K562 (cell line): ENCODE measurements at regions not wholly inside any gene's neighbourhood (a gene's known extent, or its start where the extent isn't known, plus 50 kb on each side); places are given as distances from the start of the nearest gene placed in this dataset.

Experiments used
- ATAC-seq: fragments of 200-7000 bp; cut with Tn5 transposase; 3 replicates; pipeline ENCODE4 v1.9.1; 2020; ENCODE audit warnings: moderate library complexity
- BruUV-seq: library from RNA; stranded (reverse); fragments of 400-500 nt; replicated peaks from 2 replicates; lab custom pipeline; 2021; lab: Mats Ljungman, UMichigan
- CTCF ChIA-PET: fragments of 300-600 bp; formaldehyde crosslinking; extraction: SDS; loops from one replicate; lab custom pipeline; 2021; ENCODE audit warnings: low intra/inter-chr PET ratio; lab: Yijun Ruan, JAX
- POLR2A ChIA-PET: fragments of 300-600, 350-650 bp; sonication (Branson Sonifier 250); formaldehyde crosslinking; extraction: SDS; loops from one replicate; lab custom pipeline; 2021; ENCODE audit warnings: antibody characterized with exemption, inconsistent platforms; lab: Yijun Ruan, JAX
- DNase-seq, 4 experiments: peaks; one replicate each; pipeline versions ENCODE4 v3.0.0 to v3.0.0-alpha.2; 2011 to 2018; ENCODE audit warnings: low spot score in 3 of 4, mixed read lengths in 3 of 4; ENCODE audit errors: extremely low read depth in 1 of 4
- FAIRE-seq: peaks from 2 replicates; lab custom pipeline; 2011; peaks lifted over from hg19 to GRCh38; lab: Jason Lieb, UNC
- H2AFZ ChIP-seq: 2 replicates; pipeline ENCODE4 v1.6.0; 2011; ENCODE audit warnings: low read depth, low read length, control low read depth, inconsistent platforms
- H3K27ac ChIP-seq: fragments of 200-600 bp; 3 replicates; pipeline ENCODE4 v1.8.0; 2011; ENCODE audit warnings: low read depth, mild to moderate bottlenecking, control low read depth, inconsistent platforms, low read length, moderate library complexity, mixed read lengths; ENCODE audit errors: extremely low read depth
- H3K27me3 ChIP-seq, 2 experiments: fragments of 300-600 bp in 1 of 2; 2 replicates in 1 of 2; 3 replicates in 1 of 2; pipeline versions ENCODE4 v1.6.0 to v1.8.0; 2011; ENCODE audit warnings: inconsistent platforms in 2 of 2, low read length in 2 of 2, mild to moderate bottlenecking in 1 of 2, mixed read lengths in 1 of 2, moderate library complexity in 1 of 2; ENCODE audit not compliant: control insufficient read depth in 2 of 2, insufficient read depth in 2 of 2
- H3K36me3 ChIP-seq: fragments of 300-600 bp; 3 replicates; pipeline ENCODE4 v1.8.0; 2011; ENCODE audit warnings: mild to moderate bottlenecking, low read length, inconsistent platforms; ENCODE audit not compliant: control insufficient read depth, insufficient read depth
- H3K4me1 ChIP-seq, 2 experiments: fragments of 200-600 bp in 1 of 2; replicated peaks in 1 of 2; 2 replicates in 1 of 2; 3 replicates in 1 of 2; pipeline versions ENCODE4 v1.5.1 to v1.8.0; 2011; ENCODE audit warnings: inconsistent platforms in 2 of 2, low read length in 2 of 2, mild to moderate bottlenecking in 1 of 2, mixed read lengths in 1 of 2, moderate library complexity in 1 of 2; ENCODE audit not compliant: control insufficient read depth in 2 of 2, insufficient read depth in 2 of 2
- H3K4me2 ChIP-seq: 2 replicates; pipeline ENCODE4 v1.6.1; 2011; ENCODE audit warnings: low read length, control low read depth, inconsistent platforms, mixed read lengths; ENCODE audit not compliant: insufficient read depth
- H3K4me3 ChIP-seq: fragments of 200-600 bp; sonication (generic), shearing (Covaris generic); 2 replicates; pipeline ENCODE4 v1.5.1; 2016; ENCODE audit warnings: control low read depth, inconsistent platforms
- H3K79me2 ChIP-seq: fragments of 200-600 bp; 3 replicates; pipeline ENCODE4 v1.8.0; 2011; ENCODE audit warnings: low read length, inconsistent platforms; ENCODE audit not compliant: control insufficient read depth, insufficient read depth
- H3K9ac ChIP-seq, 2 experiments: 2 replicates each; pipeline versions ENCODE4 v1.6.0 to v1.6.1; 2011; ENCODE audit warnings: low read depth in 2 of 2, low read length in 2 of 2, control low read depth in 1 of 2, inconsistent platforms in 1 of 2, mild to moderate bottlenecking in 1 of 2, mixed read lengths in 1 of 2; ENCODE audit not compliant: insufficient read depth in 1 of 2
- H3K9me1 ChIP-seq: one replicate; pipeline ENCODE4 v1.6.0; 2011; ENCODE audit warnings: inconsistent platforms, mild to moderate bottlenecking, low read length, moderate library complexity; ENCODE audit not compliant: control insufficient read depth, insufficient read depth
- H3K9me3 ChIP-seq: replicated peaks from 2 replicates; pipeline ENCODE4 v1.5.1; 2011; ENCODE audit warnings: low read depth, low read length, inconsistent platforms; ENCODE audit not compliant: control insufficient read depth, insufficient read depth
- H4K20me1 ChIP-seq: replicated peaks from 2 replicates; pipeline ENCODE4 v1.6.1; 2011; ENCODE audit warnings: low read length, inconsistent platforms, mixed read lengths; ENCODE audit not compliant: control insufficient read depth, insufficient read depth
- CBX2 ChIP-seq: fragments of 200-600 bp; sonication (generic); IDR thresholded peaks from one replicate; pipeline ENCODE4 v1.6.1; 2012; ENCODE audit warnings: mild to moderate bottlenecking, low read length, inconsistent platforms; ENCODE audit not compliant: insufficient read depth, poor library complexity, severe bottlenecking
- NONO ChIP-seq, 2 experiments: fragments of 200-400 bp in 1 of 2; fragments of 450-650 bp in 1 of 2; formaldehyde crosslinking in 1 of 2; IDR thresholded peaks; 2 replicates each; pipeline ENCODE4 v1.6.1; 2017; ENCODE audit warnings: low read depth in 2 of 2, mild to moderate bottlenecking in 2 of 2, moderate library complexity in 2 of 2, low read length in 1 of 2
- RFX1 ChIP-seq: fragments of 450-650 bp; IDR thresholded peaks from 2 replicates; pipeline ENCODE4 v1.6.1; 2016; ENCODE audit warnings: mild to moderate bottlenecking, moderate library complexity
- TCF3 ChIP-seq: sonication (generic); formaldehyde crosslinking; IDR thresholded peaks from 2 replicates; pipeline ENCODE4 v1.4.0; 2020; ENCODE audit warnings: mild to moderate bottlenecking, missing genetic modification reagents
- TCFL5 ChIP-seq: fragments of 250-450 bp; sonication (Bioruptor Pico); conservative IDR thresholded peaks from 2 replicates; pipeline ENCODE4 v1.6.1; 2021; ENCODE audit warnings: mild to moderate bottlenecking, moderate library complexity, matching md5 sums
- ZNF12 ChIP-seq: sonication (generic); formaldehyde crosslinking; IDR thresholded peaks from 2 replicates; pipeline ENCODE4 v1.4.0; 2020; ENCODE audit warnings: mild to moderate bottlenecking, missing genetic modification reagents
- ZNF445 ChIP-seq: fragments of 250-450 bp; sonication (Bioruptor Pico); IDR thresholded peaks from 2 replicates; pipeline ENCODE4 v1.4.0; 2020; ENCODE audit warnings: low read depth, mild to moderate bottlenecking, moderate library complexity
- ZNF584 ChIP-seq: fragments of 200-800 bp; sonication (Bioruptor generic); IDR thresholded peaks from 2 replicates; pipeline ENCODE4 v1.6.1; 2016; ENCODE audit warnings: low read depth, mild to moderate bottlenecking, missing genetic modification characterization, missing compliant biosample characterization
- WGBS: fragments of 100-300 bp; shearing (Covaris generic); methylation state at CpG from one replicate; pipeline ENCODE4 v1.1.6; 2016; ENCODE audit warnings: low coverage, mixed read lengths; ENCODE audit not compliant: insufficient coverage; ENCODE audit errors: missing lambda C conversion rate; 5-methylcytosine and 5-hydroxymethylcytosine counted together
- in situ Hi-C: fragments of 300-500 bp; cut with MboI; formaldehyde crosslinking; loops from 4 replicates; pipeline ENCODE4 v1.15.0; 2018; ENCODE audit warnings: inconsistent platforms, mixed read lengths
- intact Hi-C: fragments of 100-400 bp; cut with micrococcal nuclease; formaldehyde crosslinking; loops from 2 replicates; pipeline ENCODE4 v1.14.2; 2022
- TF ChIP-seq, protein P1 (sequence below): fragments of 450-650 bp; IDR thresholded peaks from 2 replicates; pipeline ENCODE4 v1.6.1; 2016; ENCODE audit warnings: missing biosample characterization, missing genetic modification characterization
- TF ChIP-seq, protein P2 (sequence below): fragments of 250-450 bp; sonication (Bioruptor Pico); IDR thresholded peaks from 2 replicates; pipeline ENCODE4 v1.5.0; 2020; ENCODE audit warnings: mild to moderate bottlenecking
- TF ChIP-seq, protein P3 (sequence below): fragments of 250-450 bp; sonication (Bioruptor Pico); IDR thresholded peaks from 2 replicates; pipeline ENCODE4 v1.5.0; 2021; ENCODE audit warnings: mild to moderate bottlenecking, borderline replicate concordance
- TF ChIP-seq, protein P4 (sequence below): sonication (generic); formaldehyde crosslinking; IDR thresholded peaks from 2 replicates; pipeline ENCODE4 v1.9.0; 2022; ENCODE audit warnings: mild to moderate bottlenecking, missing genetic modification reagents
- TF ChIP-seq, protein P5 (sequence below): fragments of 250-450 bp; sonication (Bioruptor Pico); IDR thresholded peaks from 2 replicates; pipeline ENCODE4 v1.8.0; 2022; ENCODE audit warnings: moderate library complexity, mild to moderate bottlenecking, inconsistent platforms
- TF ChIP-seq, protein P6 (sequence below): fragments of 250-450 bp; sonication (Bioruptor Pico); IDR thresholded peaks from 2 replicates; pipeline ENCODE4 v1.5.0; 2020; ENCODE audit warnings: mild to moderate bottlenecking, borderline replicate concordance

DNA sequence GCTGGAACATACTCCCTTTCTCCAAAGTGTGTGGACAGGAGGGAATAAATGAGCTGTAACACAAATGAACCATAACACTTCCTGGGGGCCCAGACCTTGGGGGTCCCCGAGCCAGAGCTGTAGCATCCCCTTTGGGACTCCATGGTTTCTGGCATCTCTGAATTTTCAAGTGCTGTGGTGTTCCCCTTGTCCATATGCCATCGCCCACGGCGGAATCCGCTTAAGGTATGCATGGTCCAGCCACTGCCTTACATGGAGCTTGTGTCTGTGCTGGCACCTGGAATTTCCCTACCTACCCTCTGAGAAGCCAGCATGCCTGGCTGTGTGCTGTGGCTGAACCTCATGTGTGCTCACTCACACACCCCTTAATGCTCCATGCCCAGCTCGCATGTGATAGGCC lies 943.6 kb downstream of the SLITRK1 start:
- ATAC-seq (no peak), FAIRE-seq (no peak), DNase-seq (no peak)
- no peaks in the 10 kb centered on the region for H3K4me1 ChIP-seq
- H4K20me1 ChIP-seq: no peaks in the 10 kb centered on the region
- no peak overlapping the region for H3K4me3 ChIP-seq
- POLR2A ChIA-PET: interaction anchor here (0.8 kb wide), 1 partner anchor 15 kb away, joined by 3 read pairs; no protein-coding TSS in a partner anchor
- CTCF ChIA-PET: no interaction called here
- H3K36me3 ChIP-seq: no peaks in the 10 kb centered on the region
- no peak overlapping the region for H3K9ac ChIP-seq
- H2AFZ ChIP-seq: no peak overlapping the region
- H3K27me3 ChIP-seq: no peaks in the 10 kb centered on the region
- H3K9me3 ChIP-seq: no peaks in the 10 kb centered on the region
- no peak overlapping the region for H3K27ac ChIP-seq
- intact Hi-C loops: no loop called here
- WGBS: 83% methylated on average over 3 of the region's 6 CpGs
- no peak overlapping the region for H3K4me2 ChIP-seq
- in situ Hi-C loops: no loop called here
- H3K9me1 ChIP-seq: no peaks in the 10 kb centered on the region
- no TSS peak for BruUV-seq
- no peaks in the 10 kb centered on the region for H3K79me2 ChIP-seq
- TF ChIP-seq CBX2: no peak
- TF ChIP-seq, protein P1, sequence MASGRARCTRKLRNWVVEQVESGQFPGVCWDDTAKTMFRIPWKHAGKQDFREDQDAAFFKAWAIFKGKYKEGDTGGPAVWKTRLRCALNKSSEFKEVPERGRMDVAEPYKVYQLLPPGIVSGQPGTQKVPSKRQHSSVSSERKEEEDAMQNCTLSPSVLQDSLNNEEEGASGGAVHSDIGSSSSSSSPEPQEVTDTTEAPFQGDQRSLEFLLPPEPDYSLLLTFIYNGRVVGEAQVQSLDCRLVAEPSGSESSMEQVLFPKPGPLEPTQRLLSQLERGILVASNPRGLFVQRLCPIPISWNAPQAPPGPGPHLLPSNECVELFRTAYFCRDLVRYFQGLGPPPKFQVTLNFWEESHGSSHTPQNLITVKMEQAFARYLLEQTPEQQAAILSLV: no peak
- TF ChIP-seq ZNF12 (CRISPR knock-in tag): no peak
- no peak for TF ChIP-seq RFX1
- TF ChIP-seq TCF3: no peak
- TF ChIP-seq, protein P2, sequence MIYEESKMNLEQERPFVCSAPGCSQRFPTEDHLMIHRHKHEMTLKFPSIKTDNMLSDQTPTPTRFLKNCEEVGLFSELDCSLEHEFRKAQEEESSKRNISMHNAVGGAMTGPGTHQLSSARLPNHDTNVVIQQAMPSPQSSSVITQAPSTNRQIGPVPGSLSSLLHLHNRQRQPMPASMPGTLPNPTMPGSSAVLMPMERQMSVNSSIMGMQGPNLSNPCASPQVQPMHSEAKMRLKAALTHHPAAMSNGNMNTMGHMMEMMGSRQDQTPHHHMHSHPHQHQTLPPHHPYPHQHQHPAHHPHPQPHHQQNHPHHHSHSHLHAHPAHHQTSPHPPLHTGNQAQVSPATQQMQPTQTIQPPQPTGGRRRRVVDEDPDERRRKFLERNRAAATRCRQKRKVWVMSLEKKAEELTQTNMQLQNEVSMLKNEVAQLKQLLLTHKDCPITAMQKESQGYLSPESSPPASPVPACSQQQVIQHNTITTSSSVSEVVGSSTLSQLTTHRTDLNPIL (CRISPR knock-in tag): no peak
- TF ChIP-seq, protein P3, sequence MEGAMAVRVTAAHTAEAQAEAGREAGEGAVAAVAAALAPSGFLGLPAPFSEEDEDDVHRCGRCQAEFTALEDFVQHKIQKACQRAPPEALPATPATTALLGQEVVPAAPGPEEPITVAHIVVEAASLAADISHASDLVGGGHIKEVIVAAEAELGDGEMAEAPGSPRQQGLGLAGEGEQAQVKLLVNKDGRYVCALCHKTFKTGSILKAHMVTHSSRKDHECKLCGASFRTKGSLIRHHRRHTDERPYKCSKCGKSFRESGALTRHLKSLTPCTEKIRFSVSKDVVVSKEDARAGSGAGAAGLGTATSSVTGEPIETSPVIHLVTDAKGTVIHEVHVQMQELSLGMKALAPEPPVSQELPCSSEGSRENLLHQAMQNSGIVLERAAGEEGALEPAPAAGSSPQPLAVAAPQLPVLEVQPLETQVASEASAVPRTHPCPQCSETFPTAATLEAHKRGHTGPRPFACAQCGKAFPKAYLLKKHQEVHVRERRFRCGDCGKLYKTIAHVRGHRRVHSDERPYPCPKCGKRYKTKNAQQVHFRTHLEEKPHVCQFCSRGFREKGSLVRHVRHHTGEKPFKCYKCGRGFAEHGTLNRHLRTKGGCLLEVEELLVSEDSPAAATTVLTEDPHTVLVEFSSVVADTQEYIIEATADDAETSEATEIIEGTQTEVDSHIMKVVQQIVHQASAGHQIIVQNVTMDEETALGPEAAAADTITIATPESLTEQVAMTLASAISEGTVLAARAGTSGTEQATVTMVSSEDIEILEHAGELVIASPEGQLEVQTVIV (CRISPR knock-in tag): no peak
- TF ChIP-seq NONO (IDR thresholded peaks at IDR 0.05; ENCODE audit: low read depth in 2 of 2, low read length in 1 of 2): no peak
- TF ChIP-seq, protein P4, sequence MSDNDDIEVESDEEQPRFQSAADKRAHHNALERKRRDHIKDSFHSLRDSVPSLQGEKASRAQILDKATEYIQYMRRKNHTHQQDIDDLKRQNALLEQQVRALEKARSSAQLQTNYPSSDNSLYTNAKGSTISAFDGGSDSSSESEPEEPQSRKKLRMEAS (CRISPR knock-in tag): no peak
- TF ChIP-seq ZNF445 (CRISPR knock-in tag): no peak
- TF ChIP-seq, protein P5, sequence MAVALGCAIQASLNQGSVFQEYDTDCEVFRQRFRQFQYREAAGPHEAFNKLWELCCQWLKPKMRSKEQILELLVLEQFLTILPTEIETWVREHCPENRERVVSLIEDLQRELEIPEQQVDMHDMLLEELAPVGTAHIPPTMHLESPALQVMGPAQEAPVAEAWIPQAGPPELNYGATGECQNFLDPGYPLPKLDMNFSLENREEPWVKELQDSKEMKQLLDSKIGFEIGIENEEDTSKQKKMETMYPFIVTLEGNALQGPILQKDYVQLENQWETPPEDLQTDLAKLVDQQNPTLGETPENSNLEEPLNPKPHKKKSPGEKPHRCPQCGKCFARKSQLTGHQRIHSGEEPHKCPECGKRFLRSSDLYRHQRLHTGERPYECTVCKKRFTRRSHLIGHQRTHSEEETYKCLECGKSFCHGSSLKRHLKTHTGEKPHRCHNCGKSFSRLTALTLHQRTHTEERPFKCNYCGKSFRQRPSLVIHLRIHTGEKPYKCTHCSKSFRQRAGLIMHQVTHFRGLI (CRISPR knock-in tag): no peak
- no peak for TF ChIP-seq ZNF584 (CRISPR knock-in tag)
- no peak for TF ChIP-seq TCFL5
- TF ChIP-seq, protein P6, sequence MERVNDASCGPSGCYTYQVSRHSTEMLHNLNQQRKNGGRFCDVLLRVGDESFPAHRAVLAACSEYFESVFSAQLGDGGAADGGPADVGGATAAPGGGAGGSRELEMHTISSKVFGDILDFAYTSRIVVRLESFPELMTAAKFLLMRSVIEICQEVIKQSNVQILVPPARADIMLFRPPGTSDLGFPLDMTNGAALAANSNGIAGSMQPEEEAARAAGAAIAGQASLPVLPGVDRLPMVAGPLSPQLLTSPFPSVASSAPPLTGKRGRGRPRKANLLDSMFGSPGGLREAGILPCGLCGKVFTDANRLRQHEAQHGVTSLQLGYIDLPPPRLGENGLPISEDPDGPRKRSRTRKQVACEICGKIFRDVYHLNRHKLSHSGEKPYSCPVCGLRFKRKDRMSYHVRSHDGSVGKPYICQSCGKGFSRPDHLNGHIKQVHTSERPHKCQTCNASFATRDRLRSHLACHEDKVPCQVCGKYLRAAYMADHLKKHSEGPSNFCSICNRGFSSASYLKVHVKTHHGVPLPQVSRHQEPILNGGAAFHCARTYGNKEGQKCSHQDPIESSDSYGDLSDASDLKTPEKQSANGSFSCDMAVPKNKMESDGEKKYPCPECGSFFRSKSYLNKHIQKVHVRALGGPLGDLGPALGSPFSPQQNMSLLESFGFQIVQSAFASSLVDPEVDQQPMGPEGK (CRISPR knock-in tag): no peak
